Kidney epithelial cell (primary cell): ENCODE measurements at regions not wholly inside any gene's neighbourhood (a gene's known extent, or its start where the extent isn't known, plus 50 kb on each side); places are given as distances from the start of the nearest gene placed in this dataset.
"Not testable (repeated sequence)": the region's sequence is repeated elsewhere in the genome, so short reads cannot be mapped to it uniquely, and the experiment has no call there.

ENCODE experiments used
- DNase-seq: peaks from one replicate; pipeline ENCODE4 v3.0.0-alpha.2; 2010; ENCODE audit warnings: low read depth
- H3K27me3 ChIP-seq: 2 replicates; pipeline ENCODE4 v1.6.0; 2011; ENCODE audit warnings: low read length; ENCODE audit not compliant: control insufficient read depth, insufficient read depth
- H3K36me3 ChIP-seq: 2 replicates; pipeline ENCODE4 v1.5.1; 2011; ENCODE audit warnings: low read length; ENCODE audit not compliant: control insufficient read depth, insufficient read depth
- H3K4me3 ChIP-seq: 2 replicates; pipeline ENCODE4 v1.5.1; 2011; ENCODE audit warnings: low read depth, mild to moderate bottlenecking, control low read depth, low read length
- TF ChIP-seq, protein P1 (sequence below): IDR thresholded peaks from 2 replicates; pipeline ENCODE4 v1.5.1; 2011; ENCODE audit warnings: mild to moderate bottlenecking, moderate library complexity, low read length, control low read depth, inconsistent platforms; ENCODE audit not compliant: insufficient read depth, poor library complexity, severe bottlenecking

DNA sequence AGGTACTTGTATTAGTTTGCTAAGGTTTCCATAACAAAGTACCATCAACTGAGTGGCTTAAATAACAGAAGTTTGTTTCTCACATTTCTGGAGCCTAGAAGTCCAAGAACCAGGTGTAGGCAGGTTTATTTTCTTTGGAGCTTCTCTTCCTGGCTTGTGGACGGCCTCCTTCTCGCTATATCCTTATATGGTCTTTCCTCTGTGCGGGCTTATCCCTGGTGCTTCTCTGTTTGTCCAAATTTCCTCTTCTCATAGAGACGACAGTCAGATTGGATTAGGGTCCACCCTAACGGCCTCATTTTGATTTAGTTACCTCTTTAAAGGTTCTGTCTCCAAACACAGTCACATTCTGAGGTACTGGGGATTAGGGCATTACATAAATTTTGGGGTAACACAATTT lies 88.3 kb downstream of the RMI1 start:
- TF ChIP-seq, protein P1, sequence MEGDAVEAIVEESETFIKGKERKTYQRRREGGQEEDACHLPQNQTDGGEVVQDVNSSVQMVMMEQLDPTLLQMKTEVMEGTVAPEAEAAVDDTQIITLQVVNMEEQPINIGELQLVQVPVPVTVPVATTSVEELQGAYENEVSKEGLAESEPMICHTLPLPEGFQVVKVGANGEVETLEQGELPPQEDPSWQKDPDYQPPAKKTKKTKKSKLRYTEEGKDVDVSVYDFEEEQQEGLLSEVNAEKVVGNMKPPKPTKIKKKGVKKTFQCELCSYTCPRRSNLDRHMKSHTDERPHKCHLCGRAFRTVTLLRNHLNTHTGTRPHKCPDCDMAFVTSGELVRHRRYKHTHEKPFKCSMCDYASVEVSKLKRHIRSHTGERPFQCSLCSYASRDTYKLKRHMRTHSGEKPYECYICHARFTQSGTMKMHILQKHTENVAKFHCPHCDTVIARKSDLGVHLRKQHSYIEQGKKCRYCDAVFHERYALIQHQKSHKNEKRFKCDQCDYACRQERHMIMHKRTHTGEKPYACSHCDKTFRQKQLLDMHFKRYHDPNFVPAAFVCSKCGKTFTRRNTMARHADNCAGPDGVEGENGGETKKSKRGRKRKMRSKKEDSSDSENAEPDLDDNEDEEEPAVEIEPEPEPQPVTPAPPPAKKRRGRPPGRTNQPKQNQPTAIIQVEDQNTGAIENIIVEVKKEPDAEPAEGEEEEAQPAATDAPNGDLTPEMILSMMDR: no peak
- DNase-seq: no peak

DNA sequence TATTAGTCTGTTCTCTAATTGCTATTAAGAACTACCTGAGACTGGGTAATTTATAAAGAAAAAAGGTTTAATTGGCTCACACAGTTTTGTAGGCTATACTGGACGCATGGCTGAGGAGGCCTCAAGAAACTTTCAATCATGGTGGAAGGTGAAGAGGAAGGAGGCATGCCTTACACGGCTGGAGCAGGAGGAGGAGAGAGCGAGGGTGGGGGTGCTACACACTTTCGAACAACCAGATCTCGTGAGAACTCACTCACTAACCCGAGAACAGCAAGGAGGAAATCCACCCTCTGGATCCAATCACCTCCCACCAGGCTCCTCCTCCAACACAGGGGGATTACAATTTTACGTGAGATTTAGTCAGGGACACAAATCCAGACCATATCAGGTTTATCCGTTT lies 90.0 kb downstream of the RMI1 start:
- DNase-seq: no peak
- H3K27me3 ChIP-seq: no peaks in the 10 kb centered on the region
- H3K36me3 ChIP-seq: no peaks in the 10 kb centered on the region
- TF ChIP-seq, protein P1: no peak
- no peak overlapping the region for H3K4me3 ChIP-seq

More for the DNA sequence above, 88.3 kb downstream of the RMI1 start:
- no peaks in the 10 kb centered on the region for H3K36me3 ChIP-seq
- H3K27me3 ChIP-seq: no peaks in the 10 kb centered on the region
- no peak overlapping the region for H3K4me3 ChIP-seq

DNA sequence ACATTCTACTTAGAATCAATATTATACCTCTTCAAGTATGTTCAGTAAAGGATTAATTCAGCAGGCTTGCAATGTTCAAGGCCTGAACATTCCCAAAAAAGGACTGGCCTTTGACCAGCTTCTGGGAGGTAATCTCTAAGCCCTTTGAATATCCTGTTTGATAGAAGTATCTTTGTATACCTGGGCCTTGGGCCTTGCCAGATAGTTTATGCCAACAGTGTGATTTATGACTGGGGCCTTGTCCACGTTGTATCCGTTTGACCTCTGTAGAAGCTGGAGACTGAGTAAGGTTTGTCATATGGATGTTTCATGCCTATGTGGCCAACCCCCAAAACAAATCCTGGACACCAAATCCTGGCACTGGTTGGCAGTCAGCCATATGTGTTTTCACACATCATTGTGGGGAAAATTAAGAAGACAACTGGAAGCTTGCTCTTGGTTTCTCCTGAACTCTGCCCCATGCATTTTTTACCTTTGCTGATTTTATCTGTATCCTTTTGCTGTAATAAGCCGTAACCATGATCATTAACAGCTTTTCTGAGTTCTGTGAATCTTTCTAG lies 92.1 kb downstream of the RMI1 start:
- H3K36me3 ChIP-seq: no peaks in the 10 kb centered on the region
- H3K27me3 ChIP-seq: no peaks in the 10 kb centered on the region
- no peak for DNase-seq
- no peak overlapping the region for H3K4me3 ChIP-seq
- TF ChIP-seq, protein P1: no peak

DNA sequence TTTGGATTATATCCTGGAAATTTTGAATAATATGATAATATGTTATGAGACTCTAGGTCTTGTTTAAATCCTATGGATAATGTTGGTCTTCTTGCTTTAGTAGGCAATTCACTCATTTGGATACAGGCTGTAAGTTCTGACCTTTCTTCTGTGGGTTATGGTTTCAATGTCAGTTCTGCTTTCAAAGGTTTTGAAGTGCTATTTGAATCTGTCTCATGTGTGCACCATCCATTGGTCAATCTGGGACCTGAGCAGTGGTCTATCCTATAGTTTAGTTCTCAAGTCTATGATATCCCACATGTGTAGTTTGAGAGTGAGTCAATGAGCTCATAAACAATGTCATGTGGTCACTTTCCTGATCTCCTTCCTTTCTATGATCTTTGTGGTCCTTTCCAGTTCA lies 94.4 kb downstream of the RMI1 start:
- no peak for DNase-seq
- TF ChIP-seq, protein P1: no peak
- Histone ChIP-seq H3K36me3 (no peaks in the 10 kb centered on the region), H3K4me3 (no peak overlapping the region), H3K27me3 (no peaks in the 10 kb centered on the region)

DNA sequence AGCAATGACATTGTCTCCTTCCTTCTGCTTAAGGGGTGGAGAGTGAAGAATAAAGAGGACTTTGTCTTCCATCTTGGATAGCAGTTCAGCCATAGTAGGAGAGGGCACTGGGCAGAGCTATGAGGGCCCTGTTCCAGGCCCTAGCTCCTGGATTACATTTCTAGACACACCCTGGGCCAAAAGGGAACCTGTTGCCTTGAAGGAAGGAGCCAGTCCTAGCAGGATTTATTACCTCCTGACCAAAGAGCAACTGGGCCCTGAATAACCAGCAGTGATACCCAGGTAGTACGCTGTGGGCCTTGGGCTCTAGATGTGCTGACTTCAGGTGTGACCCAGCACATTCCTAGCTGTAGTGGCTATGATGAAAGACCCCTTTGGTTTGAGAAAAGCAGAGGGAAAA lies 95.8 kb downstream of the RMI1 start:
- TF ChIP-seq, protein P1: no peak
- no peak for DNase-seq
- no peaks in the 10 kb centered on the region for H3K36me3 ChIP-seq
- H3K27me3 ChIP-seq: no peaks in the 10 kb centered on the region
- no peak overlapping the region for H3K4me3 ChIP-seq

DNA sequence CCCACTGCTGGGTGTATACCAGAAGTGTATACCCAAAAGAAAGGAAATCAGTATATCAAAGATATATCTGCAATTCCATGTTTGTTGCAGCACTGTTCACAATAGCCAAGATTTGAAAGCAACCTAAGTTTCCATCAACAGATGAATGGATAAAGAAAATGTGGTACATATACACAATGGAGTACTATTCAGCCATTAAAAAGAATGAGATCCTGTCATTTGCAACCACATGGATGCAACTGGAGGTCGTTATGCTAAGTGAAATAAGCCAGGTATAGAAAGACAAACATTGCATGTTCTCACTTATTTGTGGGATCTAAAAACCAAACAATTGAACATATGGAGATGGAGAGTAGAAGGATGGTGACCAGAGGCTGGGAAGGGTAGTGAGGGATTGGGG lies 97.2 kb downstream of the RMI1 start:
- DNase-seq, H3K4me3 ChIP-seq, H3K27me3 ChIP-seq, H3K36me3 ChIP-seq: not testable (repeated sequence)
